ENCODE measurements at regions not wholly inside any gene's neighbourhood (a gene's known extent, or its start where the extent isn't known, plus 50 kb on each side); places are given as distances from the start of the nearest gene placed in this dataset.

- no peak for DNase-seq (ENCODE audit: low read depth)
- no peak overlapping the region for H3K4me3 ChIP-seq (ENCODE audit: low read depth, low read length)
Measured at GRCh38 chr6:29999416-29999815, 57.1 kb downstream of the HLA-A start.

GRCh38 chr6:30000156-30000791 is 57.9 kb downstream of the HLA-A start:
- no peak overlapping the region for H3K4me3 ChIP-seq (ENCODE audit: low read depth, low read length)
- no peak for DNase-seq (ENCODE audit: low read depth)

- no peak for DNase-seq (ENCODE audit: low read depth)
- no peak overlapping the region for H3K4me3 ChIP-seq (ENCODE audit: low read depth, low read length)
Measured at GRCh38 chr6:30002871-30003270, 58.2 kb upstream of the POLR1H start.

- DNase-seq (ENCODE audit: low read depth), result no peak
- no peak overlapping the region for H3K4me3 ChIP-seq (ENCODE audit: low read depth, low read length)
Measured at GRCh38 chr6:30005482-30005881, 55.6 kb upstream of the POLR1H start.

GRCh38 chr6:30006170-30007131 is 54.6 kb upstream of the POLR1H start:
- DNase-seq (ENCODE audit: low read depth), result no peak
- peak overlapping the region; percentile 40 for H3K4me3 ChIP-seq (ENCODE audit: low read depth, low read length)

- DNase-seq (ENCODE audit: low read depth), result no peak
- H3K4me3 ChIP-seq (ENCODE audit: low read depth, low read length), result peak overlapping the region; percentile 40
Measured at GRCh38 chr6:30007132-30007764, 53.8 kb upstream of the POLR1H start.

- H3K4me3 ChIP-seq (ENCODE audit: low read depth, low read length), result no peak overlapping the region
- no peak for DNase-seq (ENCODE audit: low read depth)
Measured at GRCh38 chr6:30009113-30009512, 52.0 kb upstream of the POLR1H start.

Data from skeletal muscle cell (primary cell).